GM12892 (cell line): ENCODE measurements at regions not wholly inside any gene's neighbourhood (a gene's known extent, or its start where the extent isn't known, plus 50 kb on each side); places are given as distances from the start of the nearest gene placed in this dataset.

Experiments
- POLR2A ChIP-seq: IDR thresholded peaks from 2 replicates; pipeline ENCODE4 v1.6.1; 2011; ENCODE audit warnings: low read depth, low read length, control low read depth
- POLR2AphosphoS5 ChIP-seq: IDR thresholded peaks from 2 replicates; pipeline ENCODE4 v1.6.1; 2011; ENCODE audit warnings: low read depth, low read length, control low read depth
- TAF1 ChIP-seq: IDR thresholded peaks from 2 replicates; pipeline ENCODE4 v1.6.1; 2011; ENCODE audit warnings: low read depth, mild to moderate bottlenecking, control low read depth, low read length, borderline replicate concordance

GRCh38 chr2:4018535-4018934, 315.2 kb downstream of the DCDC2C start:
- TF ChIP-seq TAF1 (no peak), POLR2A (no peak), POLR2AphosphoS5 (no peak)
